Kidney (tissue), 13 donors: ENCODE measurements at regions not wholly inside any gene's neighbourhood (a gene's known extent, or its start where the extent isn't known, plus 50 kb on each side); places are given as distances from the start of the nearest gene placed in this dataset.

ENCODE experiments used
- DNase-seq, 5 donors: peaks; one replicate each; pipeline ENCODE4 v3.0.0-alpha.2; 2013 to 2020
- FAIRE-seq: peaks from 2 replicates; lab custom pipeline; 2012; peaks lifted over from hg19 to GRCh38; lab: Jason Lieb, UNC
- H3K27ac ChIP-seq, 2 donors: one replicate each; pipeline ENCODE4 v1.7.0; 2013; ENCODE audit warnings: low read depth in 2 of 2, low read length in 2 of 2, inconsistent platforms in 1 of 2
- H3K27me3 ChIP-seq: one replicate; pipeline ENCODE4 v1.7.1; 2013; ENCODE audit warnings: low read length, inconsistent platforms; ENCODE audit not compliant: control insufficient read depth, insufficient read depth
- H3K36me3 ChIP-seq, 3 donors: one replicate each; pipeline versions ENCODE4 v1.7.0 to v1.7.1; 2013; ENCODE audit warnings: low read length in 3 of 3, control low read depth in 1 of 3, inconsistent platforms in 1 of 3; ENCODE audit not compliant: insufficient read depth in 3 of 3, control insufficient read depth in 2 of 3
- H3K4me1 ChIP-seq, 3 donors: one replicate each; pipeline versions ENCODE4 v1.7.0 to v1.7.1; 2013; ENCODE audit warnings: low read length in 3 of 3, inconsistent platforms in 1 of 3, low read depth in 1 of 3; ENCODE audit not compliant: control insufficient read depth in 2 of 3, insufficient read depth in 2 of 3
- H3K4me3 ChIP-seq, 3 donors: one replicate each; pipeline versions ENCODE4 v1.7.0 to v1.8.1; 2013; ENCODE audit warnings: low read length in 3 of 3, control low read depth in 1 of 3, inconsistent platforms in 1 of 3
- H3K9ac ChIP-seq, 3 donors: one replicate each; pipeline versions ENCODE4 v1.7.0 to v1.7.1; 2013; ENCODE audit warnings: low read length in 3 of 3, control low read depth in 1 of 3, inconsistent platforms in 1 of 3
- H3K9me3 ChIP-seq, 3 donors: one replicate each; pipeline versions ENCODE4 v1.7.0 to v1.7.1; 2013; ENCODE audit warnings: low read length in 3 of 3, control low read depth in 1 of 3, inconsistent platforms in 1 of 3; ENCODE audit not compliant: control insufficient read depth in 2 of 3, insufficient read depth in 1 of 3
- intact Hi-C: fragments of 100-400 bp; cut with DNase I; formaldehyde crosslinking; loops from one replicate; pipeline ENCODE4 v1.11.1; 2022
- TF ChIP-seq, protein P1 (sequence below): IDR thresholded peaks from 3 replicates; pipeline ENCODE4 v1.5.1; 2012; ENCODE audit warnings: mild to moderate bottlenecking, moderate library complexity, borderline replicate concordance; ENCODE audit not compliant: insufficient read depth; ENCODE audit errors: extremely low read depth
- donor health status: control.
- donor health status: control.
- donor health status: control.
- donor health status: control.
- donor health status: control.
- donor health status: DM: yes; HTN: yes; CAD: no.
- donor health status: Normal renal cell carcinoma (clear cell type).

DNA sequence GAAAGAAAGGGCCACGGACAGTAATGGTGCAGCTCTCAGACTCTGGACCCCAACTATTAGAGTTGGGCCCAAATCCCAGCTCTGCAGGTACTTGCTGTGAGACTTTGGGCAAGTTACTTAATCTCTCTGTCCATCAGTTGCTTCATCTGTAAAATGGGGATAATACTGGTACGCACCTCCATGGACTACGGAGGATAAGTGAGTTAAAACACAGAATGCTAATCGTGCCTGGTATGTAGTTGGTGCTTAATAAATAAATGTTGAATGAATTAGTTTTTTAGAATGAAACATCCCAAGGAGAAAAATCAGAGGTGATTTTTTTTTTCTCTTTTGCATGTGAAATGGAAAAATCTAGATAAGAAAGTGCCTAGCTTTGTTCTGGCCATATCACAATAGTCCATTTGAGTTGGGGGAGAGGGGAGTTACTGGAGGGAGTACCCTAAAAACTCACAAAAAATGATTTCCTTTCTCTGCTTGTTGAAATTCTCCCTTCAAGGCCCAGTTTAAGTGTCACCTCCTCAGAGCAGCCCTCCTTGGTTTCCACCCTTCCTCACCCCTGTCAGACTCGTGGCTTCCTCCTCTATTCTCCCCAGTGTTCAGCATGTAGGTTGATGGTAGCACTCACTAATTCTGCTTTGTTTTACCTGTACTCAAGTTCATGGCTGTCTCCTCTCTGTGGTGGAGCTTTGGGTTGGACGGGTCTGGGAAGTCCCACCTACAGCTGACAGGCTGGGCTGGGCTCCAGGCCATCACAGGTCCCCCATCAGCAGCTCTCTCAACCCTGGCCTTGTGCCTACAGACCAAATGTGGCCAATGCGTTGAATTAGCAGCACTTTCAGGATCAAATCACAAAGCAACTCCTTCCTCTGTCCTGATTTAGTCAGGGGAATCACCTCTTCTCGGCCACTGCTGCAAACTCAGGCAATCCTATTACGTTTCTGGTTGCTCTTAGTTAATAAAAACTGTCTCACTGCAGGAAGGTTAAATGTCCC lies 92.8 kb upstream of the TAF1B start:
- TF ChIP-seq, protein P1, sequence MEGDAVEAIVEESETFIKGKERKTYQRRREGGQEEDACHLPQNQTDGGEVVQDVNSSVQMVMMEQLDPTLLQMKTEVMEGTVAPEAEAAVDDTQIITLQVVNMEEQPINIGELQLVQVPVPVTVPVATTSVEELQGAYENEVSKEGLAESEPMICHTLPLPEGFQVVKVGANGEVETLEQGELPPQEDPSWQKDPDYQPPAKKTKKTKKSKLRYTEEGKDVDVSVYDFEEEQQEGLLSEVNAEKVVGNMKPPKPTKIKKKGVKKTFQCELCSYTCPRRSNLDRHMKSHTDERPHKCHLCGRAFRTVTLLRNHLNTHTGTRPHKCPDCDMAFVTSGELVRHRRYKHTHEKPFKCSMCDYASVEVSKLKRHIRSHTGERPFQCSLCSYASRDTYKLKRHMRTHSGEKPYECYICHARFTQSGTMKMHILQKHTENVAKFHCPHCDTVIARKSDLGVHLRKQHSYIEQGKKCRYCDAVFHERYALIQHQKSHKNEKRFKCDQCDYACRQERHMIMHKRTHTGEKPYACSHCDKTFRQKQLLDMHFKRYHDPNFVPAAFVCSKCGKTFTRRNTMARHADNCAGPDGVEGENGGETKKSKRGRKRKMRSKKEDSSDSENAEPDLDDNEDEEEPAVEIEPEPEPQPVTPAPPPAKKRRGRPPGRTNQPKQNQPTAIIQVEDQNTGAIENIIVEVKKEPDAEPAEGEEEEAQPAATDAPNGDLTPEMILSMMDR, result no peak
- DNase-seq (no peak), FAIRE-seq (no peak)
- Histone ChIP-seq H3K27ac (no peak overlapping the region), H3K4me3 (no peak overlapping the region), H3K36me3 (no peaks in the 10 kb centered on the region), H3K9ac (no peak overlapping the region), H3K9me3 (no peaks in the 10 kb centered on the region), H3K4me1 (peaks cover 0 to 2% (median 0%) of the 10 kb centered on the region in 3 donors), H3K27me3 (no peaks in the 10 kb centered on the region)
- intact Hi-C loops, result no loop called here

DNA sequence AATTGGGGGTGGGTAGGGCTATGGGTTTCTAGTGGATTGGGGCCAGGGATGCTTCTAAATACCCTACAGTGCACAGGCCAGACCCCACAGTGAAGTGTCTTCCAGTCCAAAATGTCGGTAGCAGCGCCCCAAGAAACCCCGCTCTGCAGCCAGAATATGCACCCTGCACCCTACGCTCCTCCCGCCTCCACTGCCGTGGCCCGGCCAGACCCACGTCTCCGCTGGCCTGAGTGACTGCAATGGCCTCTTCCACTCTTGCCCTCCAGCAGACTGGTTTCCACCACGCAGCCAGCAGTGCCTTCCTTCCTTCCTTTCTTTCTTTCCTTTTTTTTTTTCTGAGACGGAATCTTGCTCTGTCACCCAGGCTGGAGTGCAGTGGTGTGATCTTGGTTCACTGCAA lies 91.4 kb upstream of the TAF1B start:
- TF ChIP-seq, protein P1, result no peak
- Histone ChIP-seq H3K9me3 (no peaks in the 10 kb centered on the region), H3K4me1 (peaks cover 0 to 2% (median 0%) of the 10 kb centered on the region in 3 donors), H3K36me3 (no peaks in the 10 kb centered on the region), H3K4me3 (no peak overlapping the region), H3K9ac (no peak overlapping the region), H3K27me3 (no peaks in the 10 kb centered on the region), H3K27ac (no peak overlapping the region)
- intact Hi-C loops, result no loop called here
- no peak for FAIRE-seq
- no peak for DNase-seq

DNA sequence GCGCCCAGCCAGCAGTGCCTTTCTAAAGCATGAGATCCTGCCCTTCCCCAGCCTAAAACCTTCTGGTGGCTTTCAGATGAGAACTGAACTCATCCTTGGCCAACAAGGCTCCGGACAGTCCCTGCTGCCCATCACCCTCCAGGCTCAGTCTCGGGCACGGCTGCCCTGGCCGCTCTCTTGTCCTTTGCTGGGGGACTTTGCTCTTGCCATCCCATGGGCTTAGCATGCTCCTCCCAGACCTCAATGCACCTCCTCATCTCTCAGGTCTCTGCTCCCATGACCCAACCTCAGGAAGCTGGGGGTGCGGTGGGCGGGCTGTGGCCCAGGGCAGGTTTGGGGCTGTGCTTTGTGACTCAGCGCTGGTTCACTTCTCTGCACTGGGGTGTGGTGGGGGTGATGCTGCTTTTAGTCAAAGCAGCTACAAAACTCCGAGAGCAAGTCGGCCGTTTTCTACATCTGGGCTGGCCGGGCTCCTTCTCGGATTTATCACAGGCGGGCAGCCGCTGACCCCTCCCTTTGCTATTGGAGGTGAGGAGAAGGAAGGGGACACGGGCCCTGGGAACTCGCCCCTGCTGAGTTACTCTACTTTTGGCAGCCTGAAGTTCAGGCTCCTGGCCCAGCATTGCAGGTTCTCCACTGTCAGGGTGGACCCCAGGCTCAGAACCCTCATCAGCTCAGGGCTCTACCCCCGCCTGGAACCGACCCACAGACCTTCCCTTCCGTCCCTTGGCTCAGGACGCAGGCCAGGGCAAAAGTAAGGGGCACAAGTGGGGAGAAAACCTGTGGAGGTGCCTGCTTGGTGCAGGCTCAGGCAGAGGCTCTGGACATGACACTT lies 90.6 kb upstream of the TAF1B start:
- Histone ChIP-seq H3K4me1 (peaks cover 0 to 2% (median 0%) of the 10 kb centered on the region in 3 donors), H3K27ac (no peak overlapping the region), H3K4me3 (no peak overlapping the region), H3K36me3 (no peaks in the 10 kb centered on the region), H3K27me3 (no peaks in the 10 kb centered on the region), H3K9me3 (no peaks in the 10 kb centered on the region), H3K9ac (no peak overlapping the region)
- TF ChIP-seq, protein P1, result no peak
- no peak for DNase-seq
- intact Hi-C loops, result no loop called here
- FAIRE-seq, result no peak
